Fibroblast of lung (primary cell): ENCODE measurements at regions not wholly inside any gene's neighbourhood (a gene's known extent, or its start where the extent isn't known, plus 50 kb on each side); places are given as distances from the start of the nearest gene placed in this dataset.

ENCODE experiments used
- DNase-seq, 2 donors: peaks; one replicate each; pipeline versions ENCODE4 v3.0.0 to v3.0.0-alpha.2; 2010; ENCODE audit warnings: low read depth in 2 of 2
- H2AFZ ChIP-seq: 2 replicates; pipeline ENCODE4 v1.5.1; 2012; ENCODE audit warnings: low read length, control low read depth, inconsistent platforms
- H3K27ac ChIP-seq: 2 replicates; pipeline ENCODE4 v1.5.1; 2011; ENCODE audit warnings: low read length, control low read depth; ENCODE audit not compliant: insufficient read depth
- H3K27me3 ChIP-seq: 2 replicates; pipeline ENCODE4 v1.5.1; 2011; ENCODE audit warnings: mild to moderate bottlenecking, low read length; ENCODE audit not compliant: control insufficient read depth, insufficient read depth
- H3K36me3 ChIP-seq: 2 replicates; pipeline ENCODE4 v1.5.1; 2011; ENCODE audit warnings: low read length; ENCODE audit not compliant: control insufficient read depth, insufficient read depth
- H3K4me1 ChIP-seq: 2 replicates; pipeline ENCODE4 v1.5.1; 2011; ENCODE audit warnings: low read length; ENCODE audit not compliant: control insufficient read depth, insufficient read depth; ENCODE audit errors: extremely low read depth
- H3K4me2 ChIP-seq: 2 replicates; pipeline ENCODE4 v1.5.1; 2011; ENCODE audit warnings: low read length, control low read depth; ENCODE audit not compliant: insufficient read depth; ENCODE audit errors: extremely low read depth
- H3K4me3 ChIP-seq, 4 experiments: fragments of 200-600 bp in 1 of 4; sonication (generic) in 1 of 4; replicated peaks in 1 of 4; 2 replicates each; pipeline ENCODE4 v1.5.1; 2011 to 2016; ENCODE audit warnings: low read length in 4 of 4, low read depth in 3 of 4, mild to moderate bottlenecking in 3 of 4, control low read depth in 2 of 4, inconsistent platforms in 1 of 4, mixed read lengths in 1 of 4; ENCODE audit not compliant: insufficient read depth in 1 of 4; ENCODE audit errors: control extremely low read depth in 1 of 4
- H3K79me2 ChIP-seq: 2 replicates; pipeline ENCODE4 v1.5.1; 2012; ENCODE audit warnings: mild to moderate bottlenecking, low read length, inconsistent platforms; ENCODE audit not compliant: control insufficient read depth, insufficient read depth
- H3K9ac ChIP-seq: 2 replicates; pipeline ENCODE4 v1.5.1; 2011; ENCODE audit warnings: mild to moderate bottlenecking, low read length, control low read depth; ENCODE audit not compliant: insufficient read depth
- H3K9me3 ChIP-seq: 2 replicates; pipeline ENCODE4 v1.5.1; 2012; ENCODE audit warnings: low read depth, low read length; ENCODE audit not compliant: control insufficient read depth, insufficient read depth
- H4K20me1 ChIP-seq: 2 replicates; pipeline ENCODE4 v1.5.1; 2011; ENCODE audit warnings: low read length; ENCODE audit not compliant: control insufficient read depth, insufficient read depth; ENCODE audit errors: extremely low read depth
- CTCF ChIP-seq, 2 donors: IDR thresholded peaks in 1 of 2; conservative IDR thresholded peaks in 1 of 2; 1 replicate in 1 of 2; 2 replicates in 1 of 2; pipeline ENCODE4 v1.5.1; 2011 to 2012; ENCODE audit warnings: low read length in 2 of 2, control low read depth in 1 of 2, inconsistent platforms in 1 of 2, low read depth in 1 of 2, mild to moderate bottlenecking in 1 of 2
- EZH2 ChIP-seq: IDR thresholded peaks from 2 replicates; pipeline ENCODE4 v1.5.1; 2012; ENCODE audit warnings: low read length, control low read depth, mild to moderate bottlenecking; ENCODE audit errors: missing control alignments

GRCh38 chr5:51449026-51449425 is 65.8 kb downstream of the ISL1 start:
- Histone ChIP-seq H3K9me3 (no peaks in the 10 kb centered on the region), H2AFZ (no peak overlapping the region), H3K36me3 (no peaks in the 10 kb centered on the region), H4K20me1 (no peaks in the 10 kb centered on the region), H3K4me3 (no peak overlapping the region), H3K4me2 (no peak overlapping the region), H3K79me2 (no peaks in the 10 kb centered on the region), H3K9ac (no peak overlapping the region), H3K27me3 (no peaks in the 10 kb centered on the region), H3K27ac (no peak overlapping the region), H3K4me1 (no peaks in the 10 kb centered on the region)
- TF ChIP-seq EZH2 = no peak
- TF ChIP-seq CTCF (conservative IDR thresholded peaks at IDR 0.05 in 1 of 2, IDR thresholded peaks at IDR 0.05 in 1 of 2; ENCODE audit: low read depth in 1 of 2, low read length in 2 of 2) = no peak
- DNase-seq = no peak

- Histone ChIP-seq H3K4me2 (no peak overlapping the region), H3K27ac (no peak overlapping the region), H3K4me1 (no peaks in the 10 kb centered on the region), H3K79me2 (no peaks in the 10 kb centered on the region), H3K4me3 (no peak overlapping the region), H3K9me3 (no peaks in the 10 kb centered on the region), H3K9ac (no peak overlapping the region), H3K36me3 (no peaks in the 10 kb centered on the region), H4K20me1 (no peaks in the 10 kb centered on the region), H3K27me3 (no peaks in the 10 kb centered on the region), H2AFZ (no peak overlapping the region)
- TF ChIP-seq EZH2 (no peak), CTCF (conservative IDR thresholded peaks at IDR 0.05 in 1 of 2, IDR thresholded peaks at IDR 0.05 in 1 of 2; ENCODE audit: low read depth in 1 of 2, low read length in 2 of 2) (no peak)
- DNase-seq = no peak
Observed at GRCh38 chr5:51452562-51452961, 69.3 kb downstream of the ISL1 start.

- Histone ChIP-seq H3K27ac (no peak overlapping the region), H2AFZ (no peak overlapping the region), H3K9ac (no peak overlapping the region), H3K27me3 (no peaks in the 10 kb centered on the region), H3K9me3 (no peaks in the 10 kb centered on the region), H4K20me1 (no peaks in the 10 kb centered on the region), H3K4me3 (no peak overlapping the region), H3K4me2 (no peak overlapping the region), H3K79me2 (no peaks in the 10 kb centered on the region), H3K36me3 (no peaks in the 10 kb centered on the region), H3K4me1 (no peaks in the 10 kb centered on the region)
- DNase-seq = no peak
- no peak for TF ChIP-seq EZH2
- no peak for TF ChIP-seq CTCF (conservative IDR thresholded peaks at IDR 0.05 in 1 of 2, IDR thresholded peaks at IDR 0.05 in 1 of 2; ENCODE audit: low read depth in 1 of 2, low read length in 2 of 2)
Observed at GRCh38 chr5:51465165-51465564, 81.9 kb downstream of the ISL1 start.
